ENCODE measurements at regions not wholly inside any gene's neighbourhood (a gene's known extent, or its start where the extent isn't known, plus 50 kb on each side); places are given as distances from the start of the nearest gene placed in this dataset.
"Not testable (repeated sequence)": the region's sequence is repeated elsewhere in the genome, so short reads cannot be mapped to it uniquely, and the experiment has no call there.

- DNase-seq (ENCODE audit: low read depth): no peak
- no peak overlapping the region for H3K4me3 ChIP-seq (ENCODE audit: low read depth, low read length)
These were observed 90.3 kb upstream of the DLX6 start for GRCh38 chr7:96915029-96915428.

GRCh38 chr7:96920064-96920463, 85.3 kb upstream of the DLX6 start:
- H3K4me3 ChIP-seq (ENCODE audit: low read depth, low read length): no peak overlapping the region
- no peak for DNase-seq (ENCODE audit: low read depth)
- no peak for TF ChIP-seq MYC (IDR thresholded peaks at IDR 0.05; ENCODE audit: low read depth, low read length)

More at GRCh38 chr7:96915029-96915428, 90.3 kb upstream of the DLX6 start:
- TF ChIP-seq, protein P1, sequence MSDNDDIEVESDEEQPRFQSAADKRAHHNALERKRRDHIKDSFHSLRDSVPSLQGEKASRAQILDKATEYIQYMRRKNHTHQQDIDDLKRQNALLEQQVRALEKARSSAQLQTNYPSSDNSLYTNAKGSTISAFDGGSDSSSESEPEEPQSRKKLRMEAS (IDR thresholded peaks at IDR 0.05; ENCODE audit: low read depth, low read length): no peak
- TF ChIP-seq MYC (IDR thresholded peaks at IDR 0.05; ENCODE audit: low read depth, low read length) (no peak), POLR2A (IDR thresholded peaks at IDR 0.05; ENCODE audit: extremely low read depth, insufficient read length) (no peak), CTCF (IDR thresholded peaks at IDR 0.05; ENCODE audit: low read depth, low read length) (no peak)

GRCh38 chr7:96920713-96921112, 84.6 kb upstream of the DLX6 start:
- no peak for DNase-seq (ENCODE audit: low read depth)
- H3K4me3 ChIP-seq (ENCODE audit: low read depth, low read length): no peak overlapping the region
- TF ChIP-seq CTCF (IDR thresholded peaks at IDR 0.05; ENCODE audit: low read depth, low read length) (no peak), POLR2A (IDR thresholded peaks at IDR 0.05; ENCODE audit: extremely low read depth, insufficient read length) (no peak)
- TF ChIP-seq, protein P1 (IDR thresholded peaks at IDR 0.05; ENCODE audit: low read depth, low read length): no peak

DNA sequence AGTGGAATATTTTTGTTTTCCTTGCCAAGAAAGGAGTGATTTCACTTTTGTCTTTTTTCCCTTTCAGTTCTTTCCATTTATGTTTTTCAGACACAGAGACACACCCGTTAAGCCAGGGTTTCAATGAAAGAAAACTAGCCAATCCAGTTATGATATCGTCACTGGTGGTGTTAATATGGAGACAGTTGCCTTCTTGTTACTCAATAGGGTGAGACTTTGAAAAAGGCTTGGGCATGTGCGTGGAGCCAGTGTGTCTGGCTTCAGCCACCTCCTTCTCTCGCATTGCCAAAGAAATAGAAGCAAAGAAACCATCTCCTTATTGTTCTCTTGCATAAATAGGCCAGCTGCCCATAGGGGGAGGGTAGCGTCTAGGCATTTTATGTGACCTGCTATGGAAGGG, 84.1 kb upstream of the DLX6 start:
- TF ChIP-seq POLR2A (IDR thresholded peaks at IDR 0.05; ENCODE audit: extremely low read depth, insufficient read length): no peak
- TF ChIP-seq CTCF (IDR thresholded peaks at IDR 0.05; ENCODE audit: low read depth, low read length): no peak
- H3K4me3 ChIP-seq (ENCODE audit: low read depth, low read length): no peak overlapping the region
- DNase-seq (ENCODE audit: low read depth): no peak

- no peak for DNase-seq (ENCODE audit: low read depth)
- H3K4me3 ChIP-seq (ENCODE audit: low read depth, low read length): no peak overlapping the region
- TF ChIP-seq, protein P1 (IDR thresholded peaks at IDR 0.05; ENCODE audit: low read depth, low read length): no peak
- TF ChIP-seq CTCF (IDR thresholded peaks at IDR 0.05; ENCODE audit: low read depth, low read length) (no peak), MYC (IDR thresholded peaks at IDR 0.05; ENCODE audit: low read depth, low read length) (no peak), POLR2A (IDR thresholded peaks at IDR 0.05; ENCODE audit: extremely low read depth, insufficient read length) (no peak)
These were observed 83.6 kb upstream of the DLX6 start for GRCh38 chr7:96921771-96922170.

GRCh38 chr7:96923345-96923744, 82.0 kb upstream of the DLX6 start:
- H3K4me3 ChIP-seq (ENCODE audit: low read depth, low read length); DNase-seq (ENCODE audit: low read depth): not testable (repeated sequence)

DNA sequence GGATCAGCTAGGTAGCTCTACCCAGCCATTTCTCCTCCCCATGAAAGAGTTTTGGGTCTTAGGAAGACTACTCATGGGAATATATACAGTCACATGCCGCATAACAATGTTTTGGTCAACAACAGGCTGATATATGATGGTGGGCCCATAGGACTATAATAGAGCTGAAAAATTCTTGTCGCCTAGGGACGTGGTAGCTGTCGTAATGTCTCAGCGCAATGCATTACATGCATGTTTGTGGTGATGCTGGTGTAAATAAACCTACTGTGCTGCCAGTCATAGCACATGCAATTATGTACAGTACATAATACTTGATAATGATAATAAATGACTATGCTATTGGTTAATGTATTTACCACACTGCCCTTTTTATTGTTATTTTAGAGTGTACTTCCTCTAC, 78.2 kb upstream of the DLX6 start:
- no peak for DNase-seq (ENCODE audit: low read depth)
- TF ChIP-seq MYC (IDR thresholded peaks at IDR 0.05; ENCODE audit: low read depth, low read length) (no peak), CTCF (IDR thresholded peaks at IDR 0.05; ENCODE audit: low read depth, low read length) (no peak)
- H3K4me3 ChIP-seq (ENCODE audit: low read depth, low read length): no peak overlapping the region

Measured in NB4 (cell line).